Activated CD8-positive, alpha-beta memory T cell treated with anti-CD3 and anti-CD28 coated beads, Interleukin-2, amount 50 U/mL, for 48 hours (primary cell): ENCODE measurements at regions not wholly inside any gene's neighbourhood (a gene's known extent, or its start where the extent isn't known, plus 50 kb on each side); places are given as distances from the start of the nearest gene placed in this dataset.

Experiments
- DNase-seq: peaks from one replicate; pipeline ENCODE4 v3.0.0-alpha.2; 2020

GRCh38 chr1:25055324-25055780, 125.3 kb upstream of the RUNX3 start:
- DNase-seq, result no peak

GRCh38 chr1:25054526-25055323, 124.6 kb upstream of the RUNX3 start:
- DNase-seq, result no peak

GRCh38 chr1:25053576-25054250, 123.6 kb upstream of the RUNX3 start:
- DNase-seq, result no peak

- no peak for DNase-seq
Observed at GRCh38 chr1:25051906-25052305, 121.8 kb upstream of the RUNX3 start.

GRCh38 chr1:25051504-25051903, 121.4 kb upstream of the RUNX3 start:
- DNase-seq, result no peak

GRCh38 chr1:25050165-25050564, 120.1 kb upstream of the RUNX3 start:
- DNase-seq, result no peak

- DNase-seq, result no peak
Observed at GRCh38 chr1:25049190-25049589, 119.1 kb upstream of the RUNX3 start.

GRCh38 chr1:25048728-25049127, 118.7 kb upstream of the RUNX3 start:
- no peak for DNase-seq

GRCh38 chr1:25047506-25048240, 117.6 kb upstream of the RUNX3 start:
- DNase-seq, result no peak

- no peak for DNase-seq
Observed at GRCh38 chr1:25046194-25046532, 116.1 kb upstream of the RUNX3 start.

- no peak for DNase-seq
Observed at GRCh38 chr1:25045480-25046193, 115.6 kb upstream of the RUNX3 start.

GRCh38 chr1:25043228-25043580, 113.1 kb upstream of the RUNX3 start:
- no peak for DNase-seq

GRCh38 chr1:25042331-25043227, 112.5 kb upstream of the RUNX3 start:
- DNase-seq, result no peak

GRCh38 chr1:25041916-25042315, 111.8 kb upstream of the RUNX3 start:
- DNase-seq, result no peak

- no peak for DNase-seq
Observed at GRCh38 chr1:25040122-25040685, 110.1 kb upstream of the RUNX3 start.

GRCh38 chr1:25039229-25039628, 109.2 kb upstream of the RUNX3 start:
- no peak for DNase-seq

GRCh38 chr1:25038699-25039098, 108.6 kb upstream of the RUNX3 start:
- no peak for DNase-seq

- peak; percentile 84 for DNase-seq
Observed at GRCh38 chr1:25037174-25038074, 107.3 kb upstream of the RUNX3 start.

- DNase-seq, result no peak
Observed at GRCh38 chr1:25036117-25036546, 106.1 kb upstream of the RUNX3 start.

GRCh38 chr1:25035523-25036116, 105.5 kb upstream of the RUNX3 start:
- DNase-seq, result no peak
